NCI-H460 (cell line): ENCODE measurements at regions not wholly inside any gene's neighbourhood (a gene's known extent, or its start where the extent isn't known, plus 50 kb on each side); places are given as distances from the start of the nearest gene placed in this dataset.
"Not testable (repeated sequence)": the region's sequence is repeated elsewhere in the genome, so short reads cannot be mapped to it uniquely, and the experiment has no call there.

ENCODE experiments used
- DNase-seq: peaks from one replicate; pipeline ENCODE4 v3.0.0-alpha.2; 2016; ENCODE audit warnings: low read depth; ENCODE audit errors: extremely low read depth

GRCh38 chr3:118626453-118626852 is 408.2 kb downstream of the IGSF11 start:
- no peak for DNase-seq

- peak; percentile 74 for DNase-seq
These were observed 405.8 kb downstream of the IGSF11 start for GRCh38 chr3:118628704-118629341.

GRCh38 chr3:118629821-118630220 is 404.8 kb downstream of the IGSF11 start:
- no peak for DNase-seq

GRCh38 chr3:118635711-118636110 is 398.9 kb downstream of the IGSF11 start:
- DNase-seq, result no peak

GRCh38 chr3:118636841-118637240 is 397.8 kb downstream of the IGSF11 start:
- peak; percentile 13 for DNase-seq

GRCh38 chr3:118637846-118638245 is 396.8 kb downstream of the IGSF11 start:
- DNase-seq, result no peak

- DNase-seq, result no peak
These were observed 393.0 kb downstream of the IGSF11 start for GRCh38 chr3:118641608-118642007.

- no peak for DNase-seq
These were observed 363.5 kb downstream of the IGSF11 start for GRCh38 chr3:118671192-118671591.

GRCh38 chr3:118675305-118675704 is 359.3 kb downstream of the IGSF11 start:
- DNase-seq, result no peak

GRCh38 chr3:118678663-118679062 is 356.0 kb downstream of the IGSF11 start:
- DNase-seq, result not testable (repeated sequence)

GRCh38 chr3:118682921-118683320 is 351.7 kb downstream of the IGSF11 start:
- DNase-seq, result no peak

DNA sequence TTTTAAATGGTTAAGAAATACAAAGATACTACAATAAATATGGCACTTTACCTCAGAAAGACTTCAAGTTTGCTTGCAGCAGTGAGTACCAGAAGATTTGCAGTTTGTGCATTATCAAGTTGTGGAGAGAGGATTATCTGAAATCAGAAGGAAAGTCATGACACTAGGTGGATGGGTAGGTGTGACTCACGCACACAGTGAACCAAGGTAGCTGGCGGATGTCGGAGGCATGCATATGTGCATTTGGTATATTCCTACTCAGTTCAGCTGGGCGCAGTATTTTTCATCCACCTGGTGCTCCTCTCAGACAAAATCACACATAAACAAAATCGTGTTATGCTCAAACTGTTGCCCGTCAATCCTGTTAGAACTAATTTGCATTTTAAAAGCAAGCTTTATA is 351.0 kb downstream of the IGSF11 start:
- DNase-seq, result no peak

DNA sequence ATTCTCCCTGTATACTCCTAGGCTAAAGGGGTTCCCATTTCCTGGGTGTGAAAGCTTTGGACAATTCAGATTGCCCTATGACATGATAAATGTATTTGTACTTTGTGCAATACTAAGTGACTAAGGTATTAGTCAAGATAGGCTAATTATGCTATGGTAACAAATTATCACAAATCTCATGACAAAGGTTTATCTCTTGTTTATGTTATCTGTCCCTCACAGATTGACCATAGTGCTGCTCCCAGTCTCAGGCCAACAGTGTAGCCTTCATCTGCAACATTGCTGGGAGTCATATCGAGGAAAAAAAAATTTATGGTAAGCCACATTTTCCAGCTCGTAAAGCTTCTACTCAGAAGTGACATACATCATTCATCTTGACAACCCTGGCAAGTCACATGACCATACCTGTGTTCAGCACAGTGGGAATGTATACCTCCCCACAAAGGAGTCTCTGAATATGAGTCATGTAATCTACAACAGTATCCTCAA is 346.2 kb downstream of the IGSF11 start:
- DNase-seq, result no peak

- no peak for DNase-seq
These were observed 342.2 kb downstream of the IGSF11 start for GRCh38 chr3:118692416-118692815.

DNA sequence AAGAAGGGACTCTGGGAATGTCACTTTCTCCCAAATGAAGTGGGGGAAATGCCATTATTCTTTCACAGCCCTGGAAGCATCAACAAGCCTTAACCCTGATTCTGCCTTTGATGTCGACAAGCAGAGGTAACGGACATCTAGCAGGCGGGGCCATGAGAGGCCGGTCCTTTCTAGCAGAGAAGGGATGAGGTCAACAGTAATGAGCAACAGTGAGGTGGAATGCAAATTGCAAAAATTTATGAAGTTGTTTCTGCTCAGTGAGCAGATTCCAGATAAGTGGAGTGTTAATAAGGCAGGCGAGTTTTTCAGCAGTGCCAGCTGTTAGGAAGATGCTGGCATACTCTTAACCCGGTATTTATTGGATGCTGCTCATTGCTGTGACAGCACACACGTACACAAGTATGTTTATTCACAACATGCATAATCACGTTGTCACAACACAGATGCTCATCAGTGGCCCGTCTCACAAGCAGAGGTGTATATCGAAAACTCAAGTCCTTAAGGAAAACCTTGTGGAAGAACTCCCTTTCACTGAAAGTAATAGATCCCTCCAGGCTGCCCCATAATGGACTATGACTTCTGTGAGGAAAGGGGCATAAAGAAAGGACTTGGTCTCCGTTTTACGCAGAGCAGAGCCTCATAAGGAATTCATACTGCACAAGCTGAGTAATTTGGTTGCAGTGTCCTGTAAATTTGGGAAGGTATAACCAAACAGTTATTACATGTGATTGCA is 329.0 kb downstream of the IGSF11 start:
- DNase-seq, result no peak

DNA sequence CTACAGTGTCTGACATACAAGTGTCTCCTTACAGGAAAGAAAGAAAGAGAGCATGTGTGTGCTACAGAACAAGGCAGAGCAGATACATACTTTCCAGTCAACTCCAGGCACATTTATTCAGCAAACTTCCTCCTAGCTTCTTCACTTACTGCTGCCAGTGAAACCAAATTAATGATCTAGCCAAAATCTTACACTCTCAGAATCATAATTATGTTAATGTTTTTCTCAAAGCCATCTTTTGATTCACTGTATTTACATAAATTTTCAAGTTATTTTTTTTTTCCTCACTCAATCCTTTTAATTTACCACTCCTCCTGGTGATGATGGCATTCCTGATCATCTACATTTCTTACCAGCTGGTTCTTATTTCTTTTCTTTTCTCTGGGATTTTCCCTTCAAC is 326.7 kb downstream of the IGSF11 start:
- DNase-seq, result no peak

- DNase-seq, result no peak
These were observed 324.1 kb downstream of the IGSF11 start for GRCh38 chr3:118710532-118710931.

DNA sequence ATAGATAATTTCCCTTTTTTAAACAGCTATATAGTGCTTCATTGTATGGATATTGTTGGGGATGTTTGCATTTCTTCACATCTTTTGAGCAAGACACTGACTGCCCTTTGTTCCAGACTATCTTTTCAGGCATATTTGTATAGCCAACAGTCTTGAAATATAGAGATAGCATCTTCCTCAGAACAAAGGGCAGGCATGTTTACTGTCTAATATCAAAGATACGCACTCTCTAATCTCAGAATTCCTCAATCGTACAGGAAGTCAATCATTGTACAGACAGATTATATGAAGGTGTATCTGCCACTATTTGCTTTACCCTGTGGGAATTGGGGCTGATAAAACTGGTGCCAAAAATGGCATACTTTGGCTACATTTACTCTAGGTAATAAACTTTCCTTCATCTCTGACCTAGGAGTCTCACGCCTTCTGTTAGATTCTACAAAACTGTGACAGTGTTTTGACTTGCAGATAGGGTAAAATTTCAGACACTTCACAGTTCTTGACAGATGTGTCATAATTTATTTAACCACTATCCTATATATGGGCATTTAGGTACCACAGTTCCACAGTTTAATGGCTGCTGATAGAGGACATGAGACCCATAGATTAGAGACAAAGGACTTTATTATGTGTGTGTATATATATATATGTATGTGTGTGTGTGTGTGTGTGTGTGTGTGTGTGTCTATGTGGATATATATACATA is 321.0 kb downstream of the IGSF11 start:
- no peak for DNase-seq

DNA sequence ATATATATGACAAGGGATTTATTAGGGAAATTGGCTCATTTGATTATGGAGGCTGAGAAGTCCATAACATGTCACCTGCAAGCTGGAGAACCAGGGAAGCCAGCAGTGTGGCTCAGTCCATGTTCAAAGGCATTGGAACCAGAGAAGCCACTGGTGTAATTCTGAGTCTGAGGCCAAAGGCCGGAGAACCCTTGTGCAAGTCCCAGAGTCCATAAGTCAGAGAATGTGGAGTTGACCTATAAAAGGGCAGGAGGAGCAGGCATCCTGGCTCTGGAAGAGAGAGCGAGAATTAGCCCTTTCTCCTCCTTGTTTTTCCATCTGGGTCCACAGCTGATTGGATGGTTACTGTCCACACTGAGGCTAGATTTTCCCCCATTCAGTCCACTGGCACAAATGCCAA is 319.8 kb downstream of the IGSF11 start:
- DNase-seq, result no peak

- no peak for DNase-seq
These were observed 305.1 kb downstream of the IGSF11 start for GRCh38 chr3:118729546-118729945.

DNA sequence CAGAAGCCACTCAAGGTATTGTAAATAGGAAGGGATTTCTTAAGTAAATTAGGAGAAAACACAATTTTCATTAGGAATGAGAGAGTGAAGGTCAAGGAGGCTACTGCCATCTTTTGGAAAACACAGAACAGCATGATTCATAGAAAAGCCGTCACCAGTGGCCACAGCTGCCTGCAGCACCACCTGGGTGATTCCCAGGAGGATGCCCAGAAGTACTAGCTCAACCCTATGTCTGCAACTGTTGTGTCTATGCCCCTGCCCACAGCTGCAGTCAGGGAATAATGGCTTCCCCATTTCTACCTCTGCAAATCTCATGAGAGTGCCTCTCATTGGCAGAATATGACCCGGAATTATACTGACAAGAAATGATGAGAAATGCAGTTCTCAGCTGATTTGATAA is 300.0 kb downstream of the IGSF11 start:
- no peak for DNase-seq

DNA sequence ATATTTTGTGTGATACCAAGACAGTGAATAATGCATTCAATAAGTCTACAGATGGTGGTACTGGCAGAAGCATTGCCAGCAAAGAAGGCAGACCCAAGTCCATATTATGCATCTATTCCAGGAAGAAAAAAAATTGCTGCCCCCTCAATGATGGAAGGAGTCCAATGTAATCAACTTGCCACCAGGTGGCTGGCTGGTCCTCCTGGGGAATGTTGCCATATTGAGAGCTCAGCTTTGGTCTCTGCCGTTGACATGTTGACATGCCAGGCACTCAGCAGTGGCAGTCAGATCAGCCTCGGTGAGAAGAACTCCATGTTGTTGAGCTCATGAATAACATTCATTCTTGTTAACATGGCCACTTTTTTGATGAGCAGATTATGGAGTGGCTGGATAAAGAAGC is 298.5 kb downstream of the IGSF11 start:
- DNase-seq, result no peak
